KMS-11 (cell line): ENCODE measurements at regions not wholly inside any gene's neighbourhood (a gene's known extent, or its start where the extent isn't known, plus 50 kb on each side); places are given as distances from the start of the nearest gene placed in this dataset.

Experiments
- H2AFZ ChIP-seq: fragments of 200-600 bp; sonication (generic); 2 replicates; pipeline ENCODE4 v1.6.1; 2016; ENCODE audit warnings: antibody characterized with exemption, mixed run types, low read depth
- H3K27ac ChIP-seq: fragments of 200-600 bp; sonication (generic); 2 replicates; pipeline ENCODE4 v1.6.1; 2016; ENCODE audit warnings: mild to moderate bottlenecking, mixed run types
- H3K27me3 ChIP-seq: fragments of 200-600 bp; sonication (generic); 2 replicates; pipeline ENCODE4 v1.6.1; 2017; ENCODE audit warnings: mild to moderate bottlenecking, low read depth, mixed run types, moderate library complexity; ENCODE audit not compliant: insufficient read depth
- H3K36me3 ChIP-seq: fragments of 200-600 bp; sonication (generic); 2 replicates; pipeline ENCODE4 v1.6.1; 2017; ENCODE audit warnings: mild to moderate bottlenecking, mixed run types; ENCODE audit not compliant: insufficient read depth
- H3K4me1 ChIP-seq: fragments of 200-600 bp; sonication (generic); 2 replicates; pipeline ENCODE4 v1.6.1; 2016; ENCODE audit warnings: mild to moderate bottlenecking, low read depth, mixed run types; ENCODE audit not compliant: poor library complexity, severe bottlenecking
- H3K4me2 ChIP-seq: fragments of 200-600 bp; sonication (generic); 2 replicates; pipeline ENCODE4 v1.7.0; 2016; ENCODE audit warnings: mild to moderate bottlenecking, mixed run types
- H3K4me3 ChIP-seq: fragments of 200-600 bp; sonication (generic); IDR thresholded peaks from 2 replicates; pipeline ENCODE4 v1.6.1; 2017; ENCODE audit warnings: low read depth, low read length, mixed read lengths; ENCODE audit not compliant: insufficient read depth
- H3K79me2 ChIP-seq: fragments of 200-600 bp; sonication (generic); 2 replicates; pipeline ENCODE4 v1.6.1; 2016; ENCODE audit warnings: low read depth, mixed run types; ENCODE audit not compliant: insufficient read depth
- H3K9ac ChIP-seq: fragments of 200-600 bp; sonication (generic); 2 replicates; pipeline ENCODE4 v1.6.1; 2016; ENCODE audit warnings: mild to moderate bottlenecking, mixed run types
- H4K20me1 ChIP-seq: fragments of 200-600 bp; sonication (generic); 2 replicates; pipeline ENCODE4 v1.6.1; 2016; ENCODE audit warnings: mild to moderate bottlenecking, mixed run types; ENCODE audit not compliant: insufficient read depth
- CTCF ChIP-seq: fragments of 200-600 bp; sonication (generic); conservative IDR thresholded peaks from 2 replicates; pipeline ENCODE4 v1.6.1; 2017; ENCODE audit warnings: low read depth, mild to moderate bottlenecking, antibody characterized with exemption, low read length, moderate library complexity, mixed read lengths

DNA sequence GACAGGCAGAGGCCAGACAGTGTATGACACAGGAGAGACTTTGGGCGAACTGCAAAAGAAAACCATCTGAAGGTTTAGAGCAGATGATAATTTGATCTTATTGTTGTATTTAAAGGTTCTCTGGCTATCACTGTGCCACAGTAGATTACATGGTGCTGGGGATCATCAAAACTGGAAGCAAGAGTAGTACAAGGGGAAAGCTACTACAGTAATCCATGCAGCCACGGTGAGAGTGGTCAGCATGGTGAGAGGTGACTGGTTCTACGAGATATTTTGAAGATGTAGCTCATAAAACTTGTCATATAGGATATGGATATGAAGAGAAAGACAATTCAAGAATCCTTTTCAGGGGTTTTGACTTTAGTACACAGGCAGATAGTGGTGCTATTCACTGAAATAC, 194.8 kb upstream of the GULP1 start:
- no peak for TF ChIP-seq CTCF
- no peaks in the 10 kb centered on the region for H3K4me1 ChIP-seq
- no peaks in the 10 kb centered on the region for H3K79me2 ChIP-seq
- no peak overlapping the region for H3K4me3 ChIP-seq
- no peaks in the 10 kb centered on the region for H3K36me3 ChIP-seq
- H3K27me3 ChIP-seq = no peaks in the 10 kb centered on the region
- H3K9ac ChIP-seq = no peak overlapping the region
- no peak overlapping the region for H2AFZ ChIP-seq
- no peak overlapping the region for H3K4me2 ChIP-seq
- no peak overlapping the region for H3K27ac ChIP-seq
- H4K20me1 ChIP-seq = no peaks in the 10 kb centered on the region

- no peak overlapping the region for H3K9ac ChIP-seq
- H3K4me1 ChIP-seq = no peaks in the 10 kb centered on the region
- H3K4me2 ChIP-seq = no peak overlapping the region
- H3K4me3 ChIP-seq = no peak overlapping the region
- H3K79me2 ChIP-seq = no peaks in the 10 kb centered on the region
- H4K20me1 ChIP-seq = no peaks in the 10 kb centered on the region
- no peak overlapping the region for H2AFZ ChIP-seq
- H3K36me3 ChIP-seq = no peaks in the 10 kb centered on the region
- H3K27ac ChIP-seq = no peak overlapping the region
- TF ChIP-seq CTCF = no peak
- no peaks in the 10 kb centered on the region for H3K27me3 ChIP-seq
Observed at GRCh38 chr2:188102881-188103280, 188.8 kb upstream of the GULP1 start.

DNA sequence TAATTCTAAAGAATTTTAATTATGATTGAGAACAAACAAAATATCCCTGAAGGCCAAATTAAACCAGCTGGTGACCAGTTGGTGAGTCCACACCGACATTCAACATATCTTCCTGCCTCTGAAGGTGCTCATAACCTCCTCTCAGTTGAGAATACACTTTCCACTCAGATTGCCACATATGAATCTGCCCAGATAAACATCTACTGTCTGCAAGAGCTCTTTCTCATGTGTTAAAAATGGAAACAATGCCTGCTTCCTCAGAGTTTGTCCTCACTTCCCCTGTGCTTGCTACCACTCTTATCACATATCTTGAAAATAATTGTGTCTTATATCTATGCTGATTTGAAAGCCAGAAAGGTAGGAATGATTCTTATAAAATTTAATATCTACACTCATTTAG, 177.7 kb upstream of the GULP1 start:
- Histone ChIP-seq H2AFZ (no peak overlapping the region), H3K4me2 (no peak overlapping the region)

GRCh38 chr2:188117706-188118105, 174.0 kb upstream of the GULP1 start:
- no peaks in the 10 kb centered on the region for H3K79me2 ChIP-seq
- no peak for TF ChIP-seq CTCF
- no peak overlapping the region for H3K4me2 ChIP-seq
- H4K20me1 ChIP-seq = no peaks in the 10 kb centered on the region
- H3K36me3 ChIP-seq = no peaks in the 10 kb centered on the region
- no peak overlapping the region for H3K9ac ChIP-seq
- no peaks in the 10 kb centered on the region for H3K27me3 ChIP-seq
- H3K4me3 ChIP-seq = no peak overlapping the region
- H3K4me1 ChIP-seq = no peaks in the 10 kb centered on the region
- no peak overlapping the region for H3K27ac ChIP-seq
- H2AFZ ChIP-seq = no peak overlapping the region; the same call in 1 of the 2 replicates

More for the DNA sequence above, 177.7 kb upstream of the GULP1 start:
- Histone ChIP-seq H3K4me1 (no peaks in the 10 kb centered on the region), H4K20me1 (no peaks in the 10 kb centered on the region), H3K27me3 (no peaks in the 10 kb centered on the region), H3K36me3 (no peaks in the 10 kb centered on the region), H3K27ac (no peak overlapping the region), H3K4me3 (no peak overlapping the region), H3K79me2 (no peaks in the 10 kb centered on the region), H3K9ac (no peak overlapping the region)
- TF ChIP-seq CTCF = no peak
